ENCODE measurements at regions not wholly inside any gene's neighbourhood (a gene's known extent, or its start where the extent isn't known, plus 50 kb on each side); places are given as distances from the start of the nearest gene placed in this dataset.

DNA sequence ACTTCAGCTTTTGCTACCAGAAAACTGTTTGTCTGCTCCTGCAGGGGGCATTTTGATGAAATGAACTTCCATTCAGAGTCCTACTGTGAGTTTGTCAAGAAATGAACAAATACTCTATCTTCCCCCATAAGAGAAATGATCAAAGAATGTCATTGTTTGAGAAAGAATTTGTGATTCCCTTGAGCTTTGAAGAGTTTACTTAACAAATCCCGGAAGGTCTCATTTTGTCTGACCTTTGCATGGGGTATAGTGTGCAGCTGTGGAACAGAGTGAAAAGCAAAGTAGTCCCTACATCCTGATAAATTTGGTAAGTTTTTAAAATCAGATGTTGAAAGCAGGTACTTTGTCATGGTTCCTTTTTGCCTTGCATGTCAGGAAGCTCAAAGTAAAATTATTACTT lies 178.0 kb downstream of the ABCC12 start:
- TF ChIP-seq, protein P1, sequence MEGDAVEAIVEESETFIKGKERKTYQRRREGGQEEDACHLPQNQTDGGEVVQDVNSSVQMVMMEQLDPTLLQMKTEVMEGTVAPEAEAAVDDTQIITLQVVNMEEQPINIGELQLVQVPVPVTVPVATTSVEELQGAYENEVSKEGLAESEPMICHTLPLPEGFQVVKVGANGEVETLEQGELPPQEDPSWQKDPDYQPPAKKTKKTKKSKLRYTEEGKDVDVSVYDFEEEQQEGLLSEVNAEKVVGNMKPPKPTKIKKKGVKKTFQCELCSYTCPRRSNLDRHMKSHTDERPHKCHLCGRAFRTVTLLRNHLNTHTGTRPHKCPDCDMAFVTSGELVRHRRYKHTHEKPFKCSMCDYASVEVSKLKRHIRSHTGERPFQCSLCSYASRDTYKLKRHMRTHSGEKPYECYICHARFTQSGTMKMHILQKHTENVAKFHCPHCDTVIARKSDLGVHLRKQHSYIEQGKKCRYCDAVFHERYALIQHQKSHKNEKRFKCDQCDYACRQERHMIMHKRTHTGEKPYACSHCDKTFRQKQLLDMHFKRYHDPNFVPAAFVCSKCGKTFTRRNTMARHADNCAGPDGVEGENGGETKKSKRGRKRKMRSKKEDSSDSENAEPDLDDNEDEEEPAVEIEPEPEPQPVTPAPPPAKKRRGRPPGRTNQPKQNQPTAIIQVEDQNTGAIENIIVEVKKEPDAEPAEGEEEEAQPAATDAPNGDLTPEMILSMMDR (IDR thresholded peaks at IDR 0.05): no peak
- TF ChIP-seq POLR2A (IDR thresholded peaks at IDR 0.05): no peak
